HepG2 (cell line): ENCODE measurements at regions not wholly inside any gene's neighbourhood (a gene's known extent, or its start where the extent isn't known, plus 50 kb on each side); places are given as distances from the start of the nearest gene placed in this dataset.
A peak's percentile ranks its signal among the peaks of the same experiment; 100 is the strongest.

Experiments
- ARNT ChIP-seq: fragments of 450-650 bp; IDR thresholded peaks from 2 replicates; pipeline ENCODE4 v1.6.1; 2017
- CEBPG ChIP-seq: IDR thresholded peaks from 2 replicates; pipeline ENCODE4 v1.6.1; 2016
- FOXO1 ChIP-seq: sonication (generic); formaldehyde crosslinking; IDR thresholded peaks from 2 replicates; pipeline ENCODE4 v1.4.0; 2020; ENCODE audit warnings: missing genetic modification reagents
- GTF3A ChIP-seq: sonication (generic); formaldehyde crosslinking; conservative IDR thresholded peaks from 2 replicates; pipeline ENCODE4 v1.4.0; 2020; ENCODE audit warnings: mild to moderate bottlenecking, missing genetic modification reagents
- HMGA1 ChIP-seq: sonication (generic); formaldehyde crosslinking; conservative IDR thresholded peaks from 2 replicates; pipeline ENCODE4 v1.4.0; 2020; ENCODE audit warnings: missing genetic modification reagents
- KDM4B ChIP-seq: sonication (generic); formaldehyde crosslinking; IDR thresholded peaks from 2 replicates; pipeline ENCODE4 v1.4.0; 2020; ENCODE audit warnings: missing genetic modification reagents
- MBNL3 ChIP-seq: fragments of 250-450 bp; sonication (Bioruptor Pico); conservative IDR thresholded peaks from 2 replicates; pipeline ENCODE4 v1.8.0; 2022; ENCODE audit warnings: mild to moderate bottlenecking, inconsistent platforms
- MED1 ChIP-seq: sonication (generic); formaldehyde crosslinking; IDR thresholded peaks from 2 replicates; pipeline ENCODE4 v1.4.0; 2020; ENCODE audit warnings: missing genetic modification reagents
- MIER3 ChIP-seq: IDR thresholded peaks from 2 replicates; pipeline ENCODE4 v1.6.1; 2016; ENCODE audit warnings: missing compliant biosample characterization, borderline replicate concordance
- PHF5A ChIP-seq: IDR thresholded peaks from one replicate; pipeline ENCODE4 v1.6.1; 2018; ENCODE audit warnings: low read depth, missing genetic modification reagents; ENCODE audit not compliant: unreplicated experiment
- SKI ChIP-seq: fragments of 450-650 bp; IDR thresholded peaks from one replicate; pipeline ENCODE4 v1.6.1; 2018; ENCODE audit warnings: mild to moderate bottlenecking; ENCODE audit not compliant: partially characterized antibody
- SNAI1 ChIP-seq: sonication (generic); formaldehyde crosslinking; IDR thresholded peaks from 2 replicates; pipeline ENCODE4 v1.5.0; 2020; ENCODE audit warnings: mild to moderate bottlenecking, missing genetic modification reagents, borderline replicate concordance
- SP2 ChIP-seq: sonication (generic); formaldehyde crosslinking; IDR thresholded peaks from 2 replicates; pipeline ENCODE4 v1.5.1; 2020; ENCODE audit warnings: mild to moderate bottlenecking, missing genetic modification reagents
- SUZ12 ChIP-seq: fragments of 150-350 bp; IDR thresholded peaks from 2 replicates; pipeline ENCODE4 v1.6.1; 2014; ENCODE audit warnings: low read depth, low read length
- TEAD3 ChIP-seq: optimal IDR thresholded peaks from 2 replicates; pipeline ENCODE3; 2016; ENCODE audit warnings: borderline replicate concordance
- THAP8 ChIP-seq: sonication (generic); formaldehyde crosslinking; IDR thresholded peaks from 2 replicates; pipeline ENCODE4 v1.5.1; 2020; ENCODE audit warnings: missing genetic modification reagents, mild to moderate bottlenecking, borderline replicate concordance
- ZBTB14 ChIP-seq: sonication (generic); formaldehyde crosslinking; IDR thresholded peaks from 2 replicates; pipeline ENCODE4 v1.4.0; 2020; ENCODE audit warnings: missing genetic modification reagents
- ZFYVE20 ChIP-seq: sonication (generic); formaldehyde crosslinking; IDR thresholded peaks from 2 replicates; pipeline ENCODE4 v1.8.0; 2023; ENCODE audit warnings: low read depth, mild to moderate bottlenecking, moderate library complexity, missing genetic modification reagents, borderline replicate concordance
- ZNF180 ChIP-seq: sonication (generic); formaldehyde crosslinking; IDR thresholded peaks from 2 replicates; pipeline ENCODE4 v1.4.0; 2020; ENCODE audit warnings: low read depth, missing genetic modification reagents, borderline replicate concordance
- ZNF441 ChIP-seq: sonication (generic); formaldehyde crosslinking; IDR thresholded peaks from 2 replicates; pipeline ENCODE4 v1.7.0; 2021; ENCODE audit warnings: missing genetic modification reagents, borderline replicate concordance
- ZNF446 ChIP-seq: sonication (generic); formaldehyde crosslinking; IDR thresholded peaks from 2 replicates; pipeline ENCODE4 v1.5.0; 2020; ENCODE audit warnings: mild to moderate bottlenecking, missing genetic modification reagents
- ZNF687 ChIP-seq: sonication (generic); formaldehyde crosslinking; IDR thresholded peaks from 2 replicates; pipeline ENCODE4 v1.5.1; 2020; ENCODE audit warnings: mild to moderate bottlenecking, missing genetic modification reagents, moderate library complexity
- ZNF777 ChIP-seq: sonication (generic); formaldehyde crosslinking; IDR thresholded peaks from 2 replicates; pipeline ENCODE4 v1.4.0; 2020; ENCODE audit warnings: missing genetic modification reagents
- ZNF790 ChIP-seq: sonication (generic); formaldehyde crosslinking; IDR thresholded peaks from 2 replicates; pipeline ENCODE4 v1.8.0; 2022; ENCODE audit warnings: missing genetic modification reagents, mild to moderate bottlenecking, borderline replicate concordance
- ZNF879 ChIP-seq: sonication (generic); formaldehyde crosslinking; IDR thresholded peaks from 2 replicates; pipeline ENCODE4 v1.8.1; 2023; ENCODE audit warnings: missing genetic modification reagents
- TF ChIP-seq, protein P1 (sequence below): sonication (generic); formaldehyde crosslinking; IDR thresholded peaks from 2 replicates; pipeline ENCODE4 v1.5.1; 2020; ENCODE audit warnings: missing genetic modification reagents, mild to moderate bottlenecking, borderline replicate concordance

GRCh38 chr2:43142921-43143438, 83.4 kb downstream of the ZFP36L2 start (continued):
- TF ChIP-seq ZNF687 (CRISPR knock-in tag) = peak; percentile 83
- TF ChIP-seq SKI = no peak
- TF ChIP-seq PHF5A = no peak
- TF ChIP-seq SP2 (CRISPR knock-in tag) = no peak
- TF ChIP-seq ZNF879 (CRISPR knock-in tag) = no peak
- no peak for TF ChIP-seq GTF3A (CRISPR knock-in tag)
- no peak for TF ChIP-seq SUZ12
- TF ChIP-seq ZNF441 (CRISPR knock-in tag) = no peak
- no peak for TF ChIP-seq THAP8 (CRISPR knock-in tag)
- no peak for TF ChIP-seq MBNL3 (CRISPR knock-in tag)
- TF ChIP-seq TEAD3 (CRISPR knock-in tag) = no peak
- no peak for TF ChIP-seq ZNF777 (CRISPR knock-in tag)
- TF ChIP-seq ZNF180 (CRISPR knock-in tag) = no peak
- TF ChIP-seq ZNF790 (CRISPR knock-in tag) = no peak
- TF ChIP-seq KDM4B (CRISPR knock-in tag) = no peak
- TF ChIP-seq ZNF446 (CRISPR knock-in tag) = no peak
- TF ChIP-seq SNAI1 (CRISPR knock-in tag) = no peak
- TF ChIP-seq FOXO1 (CRISPR knock-in tag) = no peak
- TF ChIP-seq CEBPG (CRISPR knock-in tag) = no peak
- no peak for TF ChIP-seq ZBTB14
- peak; percentile 29; the same call in 1 of the 2 replicates for TF ChIP-seq MED1 (CRISPR knock-in tag)
- TF ChIP-seq MIER3 (CRISPR knock-in tag) = peak; percentile 80; the same call in 1 of the 2 replicates
- TF ChIP-seq ARNT = no peak
- TF ChIP-seq ZFYVE20 (CRISPR knock-in tag) = no peak
- TF ChIP-seq, protein P1, sequence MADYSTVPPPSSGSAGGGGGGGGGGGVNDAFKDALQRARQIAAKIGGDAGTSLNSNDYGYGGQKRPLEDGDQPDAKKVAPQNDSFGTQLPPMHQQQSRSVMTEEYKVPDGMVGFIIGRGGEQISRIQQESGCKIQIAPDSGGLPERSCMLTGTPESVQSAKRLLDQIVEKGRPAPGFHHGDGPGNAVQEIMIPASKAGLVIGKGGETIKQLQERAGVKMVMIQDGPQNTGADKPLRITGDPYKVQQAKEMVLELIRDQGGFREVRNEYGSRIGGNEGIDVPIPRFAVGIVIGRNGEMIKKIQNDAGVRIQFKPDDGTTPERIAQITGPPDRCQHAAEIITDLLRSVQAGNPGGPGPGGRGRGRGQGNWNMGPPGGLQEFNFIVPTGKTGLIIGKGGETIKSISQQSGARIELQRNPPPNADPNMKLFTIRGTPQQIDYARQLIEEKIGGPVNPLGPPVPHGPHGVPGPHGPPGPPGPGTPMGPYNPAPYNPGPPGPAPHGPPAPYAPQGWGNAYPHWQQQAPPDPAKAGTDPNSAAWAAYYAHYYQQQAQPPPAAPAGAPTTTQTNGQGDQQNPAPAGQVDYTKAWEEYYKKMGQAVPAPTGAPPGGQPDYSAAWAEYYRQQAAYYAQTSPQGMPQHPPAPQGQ = no peak
- no peak for TF ChIP-seq HMGA1 (CRISPR knock-in tag)
